SK-N-SH treated with all-trans-retinoic acid at 6 μM for 48 hours (cell line): ENCODE measurements at regions not wholly inside any gene's neighbourhood (a gene's known extent, or its start where the extent isn't known, plus 50 kb on each side); places are given as distances from the start of the nearest gene placed in this dataset.

Experiments used
- ATAC-seq: fragments of 200-7000 bp; cut with Tn5 transposase; 3 replicates; pipeline ENCODE4 v1.9.1; 2020; ENCODE audit warnings: mild to moderate bottlenecking, moderate library complexity
- ARNTL ChIP-seq: fragments of 450-650 bp; formaldehyde crosslinking; IDR thresholded peaks from 2 replicates; pipeline ENCODE4 v1.5.0; 2020; ENCODE audit warnings: low read depth, mild to moderate bottlenecking, moderate library complexity, borderline replicate concordance
- BACH2 ChIP-seq: fragments of 250-450 bp; sonication (Bioruptor Pico); IDR thresholded peaks from 2 replicates; pipeline ENCODE4 v1.9.0; 2021; ENCODE audit warnings: mild to moderate bottlenecking, borderline replicate concordance
- CREB5 ChIP-seq: fragments of 250-450 bp; sonication (Bioruptor Pico); IDR thresholded peaks from 2 replicates; pipeline ENCODE4 v1.5.1; 2020; ENCODE audit warnings: low read depth, mild to moderate bottlenecking, moderate library complexity
- CSDC2 ChIP-seq: fragments of 250-450 bp; sonication (Bioruptor Pico); IDR thresholded peaks from 2 replicates; pipeline ENCODE4 v1.5.0; 2020; ENCODE audit warnings: mild to moderate bottlenecking, moderate library complexity
- CSRNP3 ChIP-seq: fragments of 250-450 bp; sonication (Bioruptor Pico); IDR thresholded peaks from 2 replicates; pipeline ENCODE4 v1.5.1; 2021; ENCODE audit warnings: mild to moderate bottlenecking, moderate library complexity
- ESRRG ChIP-seq: fragments of 250-450 bp; sonication (Bioruptor Pico); IDR thresholded peaks from 2 replicates; pipeline ENCODE4 v1.6.1; 2021; ENCODE audit warnings: mild to moderate bottlenecking
- GLIS3 ChIP-seq: fragments of 250-450 bp; sonication (Bioruptor Pico); IDR thresholded peaks from 2 replicates; pipeline ENCODE4 v1.5.0; 2020; ENCODE audit warnings: mild to moderate bottlenecking, moderate library complexity
- ISL1 ChIP-seq: fragments of 250-450 bp; sonication (Bioruptor Pico); IDR thresholded peaks from 2 replicates; pipeline ENCODE4 v2.1.2; 2022; ENCODE audit warnings: mild to moderate bottlenecking, moderate library complexity
- OSR1 ChIP-seq: fragments of 250-450 bp; sonication (Bioruptor Pico); IDR thresholded peaks from 2 replicates; pipeline ENCODE4 v1.8.0; 2022; ENCODE audit warnings: moderate library complexity, mild to moderate bottlenecking, inconsistent platforms
- PATZ1 ChIP-seq: fragments of 250-450 bp; sonication (Bioruptor Pico); IDR thresholded peaks from 2 replicates; pipeline ENCODE4 v1.8.0; 2020; ENCODE audit warnings: mild to moderate bottlenecking, moderate library complexity, borderline replicate concordance
- POU6F1 ChIP-seq: fragments of 250-450 bp; sonication (Bioruptor Pico); IDR thresholded peaks from 2 replicates; pipeline ENCODE4 v1.8.0; 2021; ENCODE audit warnings: low read depth, mild to moderate bottlenecking, moderate library complexity, borderline replicate concordance
- PPARA ChIP-seq: fragments of 250-450 bp; sonication (Bioruptor Pico); IDR thresholded peaks from 2 replicates; pipeline ENCODE4 v1.5.0; 2020; ENCODE audit warnings: mild to moderate bottlenecking, borderline replicate concordance
- RARB ChIP-seq: fragments of 250-450 bp; sonication (Bioruptor Pico); IDR thresholded peaks from 2 replicates; pipeline ENCODE4 v1.8.0; 2021; ENCODE audit warnings: mild to moderate bottlenecking, moderate library complexity
- SNAI2 ChIP-seq: fragments of 250-450 bp; sonication (Bioruptor Pico); IDR thresholded peaks from 2 replicates; pipeline ENCODE4 v1.5.0; 2020; ENCODE audit warnings: mild to moderate bottlenecking, moderate library complexity
- TCF4 ChIP-seq: fragments of 250-450 bp; sonication (Bioruptor Pico); IDR thresholded peaks from 2 replicates; pipeline ENCODE4 v1.8.0; 2021; ENCODE audit warnings: mild to moderate bottlenecking, moderate library complexity, borderline replicate concordance
- TOX ChIP-seq: fragments of 250-450 bp; sonication (Bioruptor Pico); IDR thresholded peaks from 2 replicates; pipeline ENCODE4 v1.8.0; 2021; ENCODE audit warnings: mild to moderate bottlenecking, moderate library complexity, borderline replicate concordance
- TSHZ2 ChIP-seq: fragments of 250-450 bp; sonication (Bioruptor Pico); IDR thresholded peaks from 2 replicates; pipeline ENCODE4 v1.5.0; 2020; ENCODE audit warnings: mild to moderate bottlenecking, moderate library complexity
- ZC3H10 ChIP-seq: fragments of 250-450 bp; sonication (Bioruptor Pico); IDR thresholded peaks from 2 replicates; pipeline ENCODE4 v1.5.1; 2021; ENCODE audit warnings: mild to moderate bottlenecking, moderate library complexity
- ZFP30 ChIP-seq: fragments of 450-650 bp; formaldehyde crosslinking; IDR thresholded peaks from 2 replicates; pipeline ENCODE4 v1.5.0; 2022; ENCODE audit warnings: mild to moderate bottlenecking, moderate library complexity
- ZNF565 ChIP-seq: fragments of 450-650 bp; formaldehyde crosslinking; conservative IDR thresholded peaks from 2 replicates; pipeline ENCODE4 v1.5.0; 2020; ENCODE audit warnings: low read depth, mild to moderate bottlenecking, moderate library complexity
- ZNF8 ChIP-seq: fragments of 450-650 bp; formaldehyde crosslinking; IDR thresholded peaks from 2 replicates; pipeline ENCODE4 v1.5.0; 2020; ENCODE audit warnings: mild to moderate bottlenecking, moderate library complexity

- TF ChIP-seq PATZ1 (CRISPR knock-in tag) (no peak), PPARA (CRISPR knock-in tag) (no peak), TSHZ2 (no peak), OSR1 (CRISPR knock-in tag) (no peak), ISL1 (CRISPR knock-in tag) (no peak), GLIS3 (CRISPR knock-in tag) (no peak), POU6F1 (no peak), CSDC2 (CRISPR knock-in tag) (no peak), ZNF8 (no peak), ZFP30 (CRISPR knock-in tag) (no peak), CREB5 (no peak)
- ATAC-seq = peak; percentile 30; the same call in 1 of the 3 replicates
Measured at GRCh38 chr7:33773053-33773452, 132.3 kb upstream of the BMPER start.

- TF ChIP-seq CSDC2 (CRISPR knock-in tag) (no peak), RARB (CRISPR knock-in tag) (no peak), BACH2 (CRISPR knock-in tag) (no peak), ZNF8 (no peak), ESRRG (no peak)
- ATAC-seq = 0 out of 3 replicates have a peak, but pooled peaks have one; percentile 28
Measured at GRCh38 chr7:33774762-33775523, 130.4 kb upstream of the BMPER start.

GRCh38 chr7:33775790-33776189 is 129.5 kb upstream of the BMPER start:
- no peak for ATAC-seq

More at GRCh38 chr7:33775790-33776189, 129.5 kb upstream of the BMPER start:
- TF ChIP-seq CSRNP3 (CRISPR knock-in tag) = no peak
- TF ChIP-seq ARNTL = no peak
- no peak for TF ChIP-seq ZC3H10 (CRISPR knock-in tag)
- TF ChIP-seq GLIS3 (CRISPR knock-in tag) = no peak
- TF ChIP-seq ZFP30 (CRISPR knock-in tag) = no peak
- TF ChIP-seq PATZ1 (CRISPR knock-in tag) = no peak
- TF ChIP-seq ZNF8 = no peak
- TF ChIP-seq CREB5 = no peak
- TF ChIP-seq RARB (CRISPR knock-in tag) = no peak
- no peak for TF ChIP-seq TCF4 (CRISPR knock-in tag)
- TF ChIP-seq CSDC2 (CRISPR knock-in tag) = no peak
- no peak for TF ChIP-seq SNAI2
- TF ChIP-seq TOX (CRISPR knock-in tag) = no peak
- TF ChIP-seq ESRRG = no peak
- TF ChIP-seq ZNF565 (CRISPR knock-in tag) = no peak
- TF ChIP-seq POU6F1 = no peak
- no peak for TF ChIP-seq ISL1 (CRISPR knock-in tag)
